Erythroblast (primary cell): ENCODE measurements at regions not wholly inside any gene's neighbourhood (a gene's known extent, or its start where the extent isn't known, plus 50 kb on each side); places are given as distances from the start of the nearest gene placed in this dataset.

Experiments used
- GATA1 ChIP-seq: IDR thresholded peaks from 2 replicates; pipeline ENCODE4 v1.6.1; 2011; ENCODE audit warnings: low read depth, mild to moderate bottlenecking, control low read depth, low read length, moderate library complexity
- POLR2A ChIP-seq: IDR thresholded peaks from 2 replicates; pipeline ENCODE4 v1.6.1; 2011; ENCODE audit warnings: mild to moderate bottlenecking, low read length

- TF ChIP-seq POLR2A (no peak), GATA1 (no peak)
These were observed 585.8 kb downstream of the QKI start for GRCh38 chr6:164000276-164000675.
